ENCODE measurements at regions not wholly inside any gene's neighbourhood (a gene's known extent, or its start where the extent isn't known, plus 50 kb on each side); places are given as distances from the start of the nearest gene placed in this dataset.

DNA sequence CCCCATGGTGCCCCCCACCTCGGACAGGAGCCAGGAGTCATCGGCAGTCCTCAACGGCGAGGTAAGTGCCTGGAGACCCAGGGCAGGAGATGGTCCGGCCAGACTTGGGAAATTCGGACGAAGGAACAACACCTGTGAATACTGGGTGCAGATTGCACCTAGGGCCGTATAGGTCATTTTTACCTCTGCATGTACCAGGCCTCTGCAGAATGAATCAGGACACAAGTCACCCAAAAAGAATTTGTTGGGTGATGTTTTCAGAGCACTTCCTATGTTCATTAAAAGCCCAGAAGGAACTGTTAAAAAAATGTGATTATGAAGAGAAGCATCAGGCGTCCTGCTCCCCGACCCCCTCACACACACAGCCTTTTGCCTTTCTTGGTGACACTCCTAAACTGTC, 93.9 kb downstream of the C11orf91 start:
- H3K9me3 Mint-ChIP-seq, result no peaks in the 10 kb centered on the region
- no peak for ATAC-seq
- TF ChIP-seq, protein P1, sequence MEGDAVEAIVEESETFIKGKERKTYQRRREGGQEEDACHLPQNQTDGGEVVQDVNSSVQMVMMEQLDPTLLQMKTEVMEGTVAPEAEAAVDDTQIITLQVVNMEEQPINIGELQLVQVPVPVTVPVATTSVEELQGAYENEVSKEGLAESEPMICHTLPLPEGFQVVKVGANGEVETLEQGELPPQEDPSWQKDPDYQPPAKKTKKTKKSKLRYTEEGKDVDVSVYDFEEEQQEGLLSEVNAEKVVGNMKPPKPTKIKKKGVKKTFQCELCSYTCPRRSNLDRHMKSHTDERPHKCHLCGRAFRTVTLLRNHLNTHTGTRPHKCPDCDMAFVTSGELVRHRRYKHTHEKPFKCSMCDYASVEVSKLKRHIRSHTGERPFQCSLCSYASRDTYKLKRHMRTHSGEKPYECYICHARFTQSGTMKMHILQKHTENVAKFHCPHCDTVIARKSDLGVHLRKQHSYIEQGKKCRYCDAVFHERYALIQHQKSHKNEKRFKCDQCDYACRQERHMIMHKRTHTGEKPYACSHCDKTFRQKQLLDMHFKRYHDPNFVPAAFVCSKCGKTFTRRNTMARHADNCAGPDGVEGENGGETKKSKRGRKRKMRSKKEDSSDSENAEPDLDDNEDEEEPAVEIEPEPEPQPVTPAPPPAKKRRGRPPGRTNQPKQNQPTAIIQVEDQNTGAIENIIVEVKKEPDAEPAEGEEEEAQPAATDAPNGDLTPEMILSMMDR (IDR thresholded peaks at IDR 0.05), result no peak
- no peak overlapping the region for H3K4me3 Mint-ChIP-seq
- no peaks in the 10 kb centered on the region for H3K4me1 Mint-ChIP-seq (ENCODE audit: low read depth)
- no peaks in the 10 kb centered on the region for H3K36me3 Mint-ChIP-seq (ENCODE audit: low read depth)
- H3K27ac Mint-ChIP-seq, result no peak overlapping the region
- peaks cover 7% of the 10 kb centered on the region for H3K27me3 Mint-ChIP-seq
- intact Hi-C loops (cut with micrococcal nuclease), result no loop called here
- POLR2A ChIA-PET, result no interaction called here
- CTCF ChIA-PET, result interaction anchor here (0.6 kb wide), 1 partner anchor 184 kb away, joined by 3 read pairs; no protein-coding TSS in a partner anchor
- no peak for DNase-seq

DNA sequence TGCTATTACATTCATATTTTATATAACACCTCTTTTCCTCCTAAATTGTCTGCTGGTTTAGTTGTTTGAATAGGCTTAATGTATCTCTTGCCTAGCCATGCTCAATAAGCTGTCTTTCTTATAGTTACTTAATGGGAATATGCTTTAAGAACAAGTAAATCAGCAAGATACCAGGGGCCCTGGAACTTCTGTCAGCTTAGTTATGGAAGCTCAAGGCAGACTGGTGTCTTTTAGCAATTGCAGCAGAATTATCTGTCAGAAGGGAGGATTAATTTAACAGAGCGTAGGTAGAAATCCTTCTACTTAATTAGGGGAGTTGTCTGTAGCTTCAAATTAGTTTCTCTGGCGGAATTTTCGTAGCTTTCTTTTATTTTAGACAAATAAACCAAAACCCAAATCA, 94.9 kb downstream of the C11orf91 start:
- Mint-ChIP-seq H3K9me3 (no peaks in the 10 kb centered on the region), H3K4me1 (ENCODE audit: low read depth) (no peaks in the 10 kb centered on the region), H3K36me3 (ENCODE audit: low read depth) (no peaks in the 10 kb centered on the region), H3K27ac (no peak overlapping the region), H3K4me3 (no peak overlapping the region), H3K27me3 (peaks cover 7% of the 10 kb centered on the region)
- intact Hi-C loops (cut with micrococcal nuclease), result no loop called here
- ATAC-seq (no peak), DNase-seq (no peak)
- ChIA-PET POLR2A (no interaction called here), CTCF (no interaction called here)
- TF ChIP-seq, protein P1 (IDR thresholded peaks at IDR 0.05), result no peak

DNA sequence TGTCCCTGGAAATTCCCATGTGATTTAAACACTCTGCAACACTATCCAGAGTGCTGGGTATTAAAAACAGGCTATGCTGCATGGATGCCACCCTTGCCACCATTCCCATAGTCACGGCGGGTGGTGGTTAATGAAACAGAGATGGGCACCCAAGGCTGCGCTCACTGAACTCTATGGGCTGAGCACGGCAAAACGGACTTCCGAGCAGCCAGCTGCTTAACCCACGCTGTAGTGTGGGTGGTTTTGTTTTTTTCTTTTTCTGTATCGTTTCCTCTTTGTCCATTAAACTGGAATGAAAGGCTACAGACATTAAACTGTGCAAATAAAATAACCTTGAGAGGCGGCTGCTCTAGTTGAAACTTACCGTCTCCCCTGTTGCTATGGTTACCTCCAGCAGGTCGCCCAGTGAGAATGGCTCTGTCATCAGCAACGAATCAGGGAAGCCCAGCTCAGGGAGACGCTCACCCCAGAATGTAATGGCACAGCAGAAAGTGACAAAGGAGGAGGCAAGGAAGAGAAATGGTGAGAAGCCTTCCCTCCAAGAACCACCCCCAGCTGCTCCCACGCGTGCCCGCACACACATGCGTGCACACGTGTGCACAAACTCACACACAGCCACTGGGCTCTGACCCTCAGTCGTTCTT, 102.1 kb downstream of the C11orf91 start:
- Mint-ChIP-seq H3K27me3 (peaks cover 11% of the 10 kb centered on the region), H3K9me3 (peaks cover 4% of the 10 kb centered on the region), H3K36me3 (ENCODE audit: low read depth) (no peaks in the 10 kb centered on the region), H3K4me3 (no peak overlapping the region), H3K27ac (no peak overlapping the region), H3K4me1 (ENCODE audit: low read depth) (no peaks in the 10 kb centered on the region)
- intact Hi-C loops (cut with micrococcal nuclease), result no loop called here
- TF ChIP-seq, protein P1 (IDR thresholded peaks at IDR 0.05), result no peak
- DNase-seq (no peak), ATAC-seq (no peak)
- ChIA-PET CTCF (interaction anchor here (1.0 kb wide), 1 partner anchor 144 kb away, joined by 4 read pairs; no protein-coding TSS in a partner anchor), POLR2A (no interaction called here)

DNA sequence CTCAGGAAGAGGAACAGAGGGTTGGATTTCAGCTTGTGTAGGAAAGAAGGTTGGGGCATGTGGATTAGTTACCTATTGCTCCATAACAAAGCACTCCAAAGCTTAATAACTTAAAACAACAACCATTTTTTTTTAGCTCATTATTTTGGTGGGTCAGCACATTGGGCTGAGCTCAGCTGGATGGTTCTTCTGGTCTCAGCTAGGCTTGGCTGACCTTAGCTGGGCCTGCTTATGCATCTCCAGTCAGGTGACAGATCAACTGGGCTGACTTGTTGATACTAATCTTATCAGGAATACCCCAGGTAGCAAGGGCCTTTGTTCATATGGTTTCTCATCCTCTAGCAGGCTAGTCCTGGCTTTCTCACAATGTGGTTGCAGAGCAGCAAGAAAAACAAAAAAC, 106.4 kb downstream of the C11orf91 start:
- ATAC-seq, result no peak
- no peak overlapping the region for H3K27ac Mint-ChIP-seq

DNA sequence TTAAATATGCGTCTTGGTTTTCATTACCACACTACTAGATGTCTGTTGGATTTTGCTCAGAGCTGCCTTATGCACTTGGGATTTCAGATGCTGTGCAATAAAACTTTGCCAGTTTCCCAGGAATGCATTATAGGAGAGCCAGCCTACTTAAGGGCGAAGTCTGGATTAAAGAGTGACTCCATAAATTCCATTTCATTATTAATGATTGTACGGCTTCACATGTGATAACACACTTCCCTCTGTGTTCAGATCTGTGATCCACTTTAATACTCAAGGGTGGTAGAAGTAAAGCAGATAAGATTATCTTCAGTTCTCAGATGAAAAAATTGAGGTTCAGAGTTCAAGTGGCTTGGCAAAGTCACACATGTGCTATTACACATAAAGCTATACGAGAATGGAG, 110.2 kb downstream of the C11orf91 start:
- no peaks in the 10 kb centered on the region for H3K4me1 Mint-ChIP-seq (ENCODE audit: low read depth)
- POLR2A ChIA-PET, result no interaction called here
- TF ChIP-seq, protein P1 (IDR thresholded peaks at IDR 0.05), result no peak
- peaks cover 2% of the 10 kb centered on the region for H3K27me3 Mint-ChIP-seq
- no peak overlapping the region for H3K27ac Mint-ChIP-seq
- ATAC-seq (no peak), DNase-seq (no peak)
- H3K4me3 Mint-ChIP-seq, result no peak overlapping the region
- H3K36me3 Mint-ChIP-seq (ENCODE audit: low read depth), result no peaks in the 10 kb centered on the region
- intact Hi-C loops (cut with micrococcal nuclease), result no loop called here
- peaks cover 4% of the 10 kb centered on the region for H3K9me3 Mint-ChIP-seq
- CTCF ChIA-PET, result interaction anchor here (1.1 kb wide), 1 partner anchor 37 kb away, joined by 3 read pairs; no protein-coding TSS in a partner anchor

More for the DNA sequence above, 106.4 kb downstream of the C11orf91 start:
- ChIA-PET POLR2A (no interaction called here), CTCF (no interaction called here)
- Mint-ChIP-seq H3K9me3 (peaks cover 4% of the 10 kb centered on the region), H3K4me1 (ENCODE audit: low read depth) (no peaks in the 10 kb centered on the region), H3K36me3 (ENCODE audit: low read depth) (no peaks in the 10 kb centered on the region), H3K27me3 (peaks cover 5% of the 10 kb centered on the region), H3K4me3 (no peak overlapping the region)
- TF ChIP-seq, protein P1 (IDR thresholded peaks at IDR 0.05), result no peak
- DNase-seq, result no peak
- intact Hi-C loops (cut with micrococcal nuclease), result no loop called here
